ENCODE measurements at regions not wholly inside any gene's neighbourhood (a gene's known extent, or its start where the extent isn't known, plus 50 kb on each side); places are given as distances from the start of the nearest gene placed in this dataset.

GRCh38 chr12:115694564-115694963 lies 582.9 kb downstream of the MED13L start:
- H3K9me3 ChIP-seq (ENCODE audit: low read length), result no peaks in the 10 kb centered on the region
- no peaks in the 10 kb centered on the region for H3K9me2 ChIP-seq (ENCODE audit: insufficient read depth, low read length)
- no peak overlapping the region for H3K4me3 ChIP-seq (ENCODE audit: low read length)
- H3K27ac ChIP-seq (ENCODE audit: low read length), result no peak overlapping the region
- no peaks in the 10 kb centered on the region for H3K27me3 ChIP-seq (ENCODE audit: insufficient read depth, low read depth, low read length)
- H3K9ac ChIP-seq (ENCODE audit: low read length), result no peak overlapping the region
- no peaks in the 10 kb centered on the region for H3F3A ChIP-seq (ENCODE audit: insufficient read depth, low read length, poor library complexity, severe bottlenecking)
- no peaks in the 10 kb centered on the region for H3K36me3 ChIP-seq (ENCODE audit: insufficient read depth, low read length)
- no peaks in the 10 kb centered on the region for H4K20me1 ChIP-seq (ENCODE audit: insufficient read depth)
- TF ChIP-seq MXI1 (conservative IDR thresholded peaks at IDR 0.05; ENCODE audit: poor library complexity, severe bottlenecking), result no peak
- TF ChIP-seq EZH2 (IDR thresholded peaks at IDR 0.05; ENCODE audit: borderline replicate concordance, insufficient read depth, low read length, poor library complexity, severe bottlenecking), result no peak
- TF ChIP-seq RAD21 (conservative IDR thresholded peaks at IDR 0.05), result no peak
- TF ChIP-seq SMC3 (conservative IDR thresholded peaks at IDR 0.05; ENCODE audit: poor library complexity), result no peak
- TF ChIP-seq POLR2AphosphoS5 (IDR thresholded peaks at IDR 0.05), result no peak
- no peak for TF ChIP-seq TAF1 (IDR thresholded peaks at IDR 0.05; ENCODE audit: low read depth)
- no peak for TF ChIP-seq EP300 (conservative IDR thresholded peaks at IDR 0.05; ENCODE audit: poor library complexity, severe bottlenecking)
- TF ChIP-seq CTCF (IDR thresholded peaks at IDR 0.05; ENCODE audit: poor library complexity, severe bottlenecking), result no peak
- TF ChIP-seq REST (IDR thresholded peaks at IDR 0.05; ENCODE audit: borderline replicate concordance), result no peak
- H3K79me2 ChIP-seq (replicated peaks; ENCODE audit: insufficient read depth, low read length), result no peaks in the 10 kb centered on the region
- no peak overlapping the region for H2AFZ ChIP-seq (ENCODE audit: low read depth, low read length)
- H3K4me2 ChIP-seq (ENCODE audit: low read length), result no peak overlapping the region

GRCh38 chr12:115693970-115694369 lies 583.5 kb downstream of the MED13L start:
- no peaks in the 10 kb centered on the region for H3K27me3 ChIP-seq (ENCODE audit: insufficient read depth, low read depth, low read length)
- H3K4me3 ChIP-seq (ENCODE audit: low read length), result no peak overlapping the region
- H3K9ac ChIP-seq (ENCODE audit: low read length), result no peak overlapping the region
- TF ChIP-seq POLR2AphosphoS5 (IDR thresholded peaks at IDR 0.05) (no peak), CTCF (IDR thresholded peaks at IDR 0.05; ENCODE audit: poor library complexity, severe bottlenecking) (no peak), MXI1 (conservative IDR thresholded peaks at IDR 0.05; ENCODE audit: poor library complexity, severe bottlenecking) (no peak), TAF1 (IDR thresholded peaks at IDR 0.05; ENCODE audit: low read depth) (no peak), EZH2 (IDR thresholded peaks at IDR 0.05; ENCODE audit: borderline replicate concordance, insufficient read depth, low read length, poor library complexity, severe bottlenecking) (no peak), EP300 (conservative IDR thresholded peaks at IDR 0.05; ENCODE audit: poor library complexity, severe bottlenecking) (no peak), SMC3 (conservative IDR thresholded peaks at IDR 0.05; ENCODE audit: poor library complexity) (no peak), RAD21 (conservative IDR thresholded peaks at IDR 0.05) (no peak), REST (IDR thresholded peaks at IDR 0.05; ENCODE audit: borderline replicate concordance) (no peak)
- H3K9me2 ChIP-seq (ENCODE audit: insufficient read depth, low read length), result no peaks in the 10 kb centered on the region
- no peaks in the 10 kb centered on the region for H3K36me3 ChIP-seq (ENCODE audit: insufficient read depth, low read length)
- H3K9me3 ChIP-seq (ENCODE audit: low read length), result no peaks in the 10 kb centered on the region
- H3K27ac ChIP-seq (ENCODE audit: low read length), result no peak overlapping the region
- H3F3A ChIP-seq (ENCODE audit: insufficient read depth, low read length, poor library complexity, severe bottlenecking), result no peaks in the 10 kb centered on the region
- H4K20me1 ChIP-seq (ENCODE audit: insufficient read depth), result no peaks in the 10 kb centered on the region
- H2AFZ ChIP-seq (ENCODE audit: low read depth, low read length), result no peak overlapping the region
- H3K79me2 ChIP-seq (replicated peaks; ENCODE audit: insufficient read depth, low read length), result no peaks in the 10 kb centered on the region
- H3K4me2 ChIP-seq (ENCODE audit: low read length), result no peak overlapping the region
